Panc1 (cell line): ENCODE measurements at regions not wholly inside any gene's neighbourhood (a gene's known extent, or its start where the extent isn't known, plus 50 kb on each side); places are given as distances from the start of the nearest gene placed in this dataset.

Experiments
- POLR2AphosphoS5 ChIP-seq: IDR thresholded peaks from 2 replicates; pipeline ENCODE4 v1.6.1; 2012; ENCODE audit warnings: mild to moderate bottlenecking, low read depth, low read length, moderate library complexity
- TCF7L2 ChIP-seq: IDR thresholded peaks from 2 replicates; pipeline ENCODE4 v1.6.1; 2011; ENCODE audit warnings: mild to moderate bottlenecking, low read depth, low read length, inconsistent platforms
- TF ChIP-seq, protein P1 (sequence below): fragments of 450-650 bp; IDR thresholded peaks from 2 replicates; pipeline ENCODE4 v1.5.1; 2017; ENCODE audit warnings: mild to moderate bottlenecking
- TF ChIP-seq, protein P2 (sequence below), 2 experiments: IDR thresholded peaks; 2 replicates each; pipeline ENCODE4 v1.6.1; 2011 to 2012; ENCODE audit warnings: low read depth in 2 of 2, control low read depth in 1 of 2, low read length in 1 of 2, mild to moderate bottlenecking in 1 of 2, moderate library complexity in 1 of 2; ENCODE audit not compliant: insufficient read depth in 1 of 2

DNA sequence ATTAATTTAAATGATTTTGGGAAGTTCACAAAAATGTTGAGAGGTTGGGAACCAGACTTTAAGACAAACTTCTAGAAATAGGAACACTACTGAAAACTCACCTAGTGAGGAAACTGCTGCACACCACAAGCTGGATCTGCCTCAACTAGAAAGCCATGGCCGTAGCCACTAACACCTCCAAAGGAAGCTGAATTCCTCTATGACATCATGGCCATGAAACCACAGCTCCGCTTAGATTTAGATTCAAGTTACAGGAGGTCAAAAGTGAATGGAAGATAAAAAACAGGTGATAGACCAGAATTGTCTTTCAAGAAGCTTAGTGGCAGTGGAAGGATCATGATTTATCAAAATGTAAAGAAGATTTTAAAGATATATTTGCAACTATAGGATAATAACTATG lies 208.8 kb upstream of the ALG10 start:
- TF ChIP-seq, protein P1, sequence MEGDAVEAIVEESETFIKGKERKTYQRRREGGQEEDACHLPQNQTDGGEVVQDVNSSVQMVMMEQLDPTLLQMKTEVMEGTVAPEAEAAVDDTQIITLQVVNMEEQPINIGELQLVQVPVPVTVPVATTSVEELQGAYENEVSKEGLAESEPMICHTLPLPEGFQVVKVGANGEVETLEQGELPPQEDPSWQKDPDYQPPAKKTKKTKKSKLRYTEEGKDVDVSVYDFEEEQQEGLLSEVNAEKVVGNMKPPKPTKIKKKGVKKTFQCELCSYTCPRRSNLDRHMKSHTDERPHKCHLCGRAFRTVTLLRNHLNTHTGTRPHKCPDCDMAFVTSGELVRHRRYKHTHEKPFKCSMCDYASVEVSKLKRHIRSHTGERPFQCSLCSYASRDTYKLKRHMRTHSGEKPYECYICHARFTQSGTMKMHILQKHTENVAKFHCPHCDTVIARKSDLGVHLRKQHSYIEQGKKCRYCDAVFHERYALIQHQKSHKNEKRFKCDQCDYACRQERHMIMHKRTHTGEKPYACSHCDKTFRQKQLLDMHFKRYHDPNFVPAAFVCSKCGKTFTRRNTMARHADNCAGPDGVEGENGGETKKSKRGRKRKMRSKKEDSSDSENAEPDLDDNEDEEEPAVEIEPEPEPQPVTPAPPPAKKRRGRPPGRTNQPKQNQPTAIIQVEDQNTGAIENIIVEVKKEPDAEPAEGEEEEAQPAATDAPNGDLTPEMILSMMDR = no peak
- TF ChIP-seq POLR2AphosphoS5 = no peak
- TF ChIP-seq, protein P2, sequence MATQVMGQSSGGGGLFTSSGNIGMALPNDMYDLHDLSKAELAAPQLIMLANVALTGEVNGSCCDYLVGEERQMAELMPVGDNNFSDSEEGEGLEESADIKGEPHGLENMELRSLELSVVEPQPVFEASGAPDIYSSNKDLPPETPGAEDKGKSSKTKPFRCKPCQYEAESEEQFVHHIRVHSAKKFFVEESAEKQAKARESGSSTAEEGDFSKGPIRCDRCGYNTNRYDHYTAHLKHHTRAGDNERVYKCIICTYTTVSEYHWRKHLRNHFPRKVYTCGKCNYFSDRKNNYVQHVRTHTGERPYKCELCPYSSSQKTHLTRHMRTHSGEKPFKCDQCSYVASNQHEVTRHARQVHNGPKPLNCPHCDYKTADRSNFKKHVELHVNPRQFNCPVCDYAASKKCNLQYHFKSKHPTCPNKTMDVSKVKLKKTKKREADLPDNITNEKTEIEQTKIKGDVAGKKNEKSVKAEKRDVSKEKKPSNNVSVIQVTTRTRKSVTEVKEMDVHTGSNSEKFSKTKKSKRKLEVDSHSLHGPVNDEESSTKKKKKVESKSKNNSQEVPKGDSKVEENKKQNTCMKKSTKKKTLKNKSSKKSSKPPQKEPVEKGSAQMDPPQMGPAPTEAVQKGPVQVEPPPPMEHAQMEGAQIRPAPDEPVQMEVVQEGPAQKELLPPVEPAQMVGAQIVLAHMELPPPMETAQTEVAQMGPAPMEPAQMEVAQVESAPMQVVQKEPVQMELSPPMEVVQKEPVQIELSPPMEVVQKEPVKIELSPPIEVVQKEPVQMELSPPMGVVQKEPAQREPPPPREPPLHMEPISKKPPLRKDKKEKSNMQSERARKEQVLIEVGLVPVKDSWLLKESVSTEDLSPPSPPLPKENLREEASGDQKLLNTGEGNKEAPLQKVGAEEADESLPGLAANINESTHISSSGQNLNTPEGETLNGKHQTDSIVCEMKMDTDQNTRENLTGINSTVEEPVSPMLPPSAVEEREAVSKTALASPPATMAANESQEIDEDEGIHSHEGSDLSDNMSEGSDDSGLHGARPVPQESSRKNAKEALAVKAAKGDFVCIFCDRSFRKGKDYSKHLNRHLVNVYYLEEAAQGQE (IDR thresholded peaks at IDR 0.05; ENCODE audit: insufficient read depth in 1 of 2, low read depth in 2 of 2, low read length in 1 of 2) = no peak
- no peak for TF ChIP-seq TCF7L2
